Spleen (tissue), 7 donors: ENCODE measurements at regions not wholly inside any gene's neighbourhood (a gene's known extent, or its start where the extent isn't known, plus 50 kb on each side); places are given as distances from the start of the nearest gene placed in this dataset.

Experiments
- CTCF ChIP-seq, 11 experiments: fragments of 200-600 bp in 7 of 11; fragments of 450-650 bp in 4 of 11; sonication (generic) in 4 of 11; IDR thresholded peaks in 8 of 11; conservative IDR thresholded peaks in 3 of 11; 1 replicate in 7 of 11; 2 replicates in 4 of 11; pipeline versions ENCODE4 v1.4.0 to v1.8.0; 2016 to 2021; ENCODE audit warnings: antibody characterized with exemption in 11 of 11, inconsistent platforms in 4 of 11, mild to moderate bottlenecking in 1 of 11
- POLR2A ChIP-seq, 3 donors: fragments of 450-650 bp; IDR thresholded peaks; one replicate each; pipeline ENCODE4 v1.5.1; 2017; ENCODE audit warnings: antibody characterized with exemption in 3 of 3, mild to moderate bottlenecking in 1 of 3
- POLR2AphosphoS5 ChIP-seq, 3 donors: sonication (generic); formaldehyde crosslinking; IDR thresholded peaks; one replicate each; pipeline ENCODE4 v1.5.1; 2017; ENCODE audit warnings: antibody characterized with exemption in 3 of 3
- donor health status: DM: no; HTN: no; CAD: no; lungs with moderate emphysema.
- donor health status: DM: no; HTN: no; CAD: no.
- donor health status: DM: no; HTN: no; CAD: no.

- TF ChIP-seq POLR2AphosphoS5 (IDR thresholded peaks at IDR 0.05) (no peak), POLR2A (IDR thresholded peaks at IDR 0.05) (no peak), CTCF (IDR thresholded peaks at IDR 0.05 in 8 of 11, conservative IDR thresholded peaks at IDR 0.05 in 3 of 11) (no peak)
Observed at GRCh38 chr1:194862129-194862528, 1675.7 kb upstream of the B3GALT2 start.
